ENCODE measurements at regions not wholly inside any gene's neighbourhood (a gene's known extent, or its start where the extent isn't known, plus 50 kb on each side); places are given as distances from the start of the nearest gene placed in this dataset.

GRCh38 chr15:58380280-58380945 lies 51.4 kb upstream of the LIPC start:
- H3K79me2 ChIP-seq (ENCODE audit: low read length), result no peaks in the 10 kb centered on the region
- no peak overlapping the region for H3K4me3 ChIP-seq (ENCODE audit: low read length)
- H4K20me1 ChIP-seq (ENCODE audit: insufficient read depth, low read length), result no peaks in the 10 kb centered on the region
- H3K27me3 ChIP-seq (ENCODE audit: low read depth, low read length), result no peaks in the 10 kb centered on the region
- no peak overlapping the region for H3K27ac ChIP-seq (ENCODE audit: low read length)
- H3K9me3 ChIP-seq (ENCODE audit: insufficient read depth, low read length), result no peaks in the 10 kb centered on the region
- peak overlapping the region; percentile 34; the same call in 1 of the 2 replicates for H2AFZ ChIP-seq (ENCODE audit: low read depth, low read length)
- no peak for TF ChIP-seq EZH2phosphoT487 (IDR thresholded peaks at IDR 0.05; ENCODE audit: low read depth)
- H3K4me2 ChIP-seq (ENCODE audit: low read length), result no peak overlapping the region
- H3K36me3 ChIP-seq (replicated peaks; ENCODE audit: low read depth, low read length), result no peaks in the 10 kb centered on the region
- H3K4me1 ChIP-seq (ENCODE audit: low read length), result peaks cover 17% of the 10 kb centered on the region
- H3K9ac ChIP-seq (ENCODE audit: low read length), result no peak overlapping the region

GRCh38 chr15:58381697-58382096 lies 50.1 kb upstream of the LIPC start:
- TF ChIP-seq EZH2phosphoT487 (IDR thresholded peaks at IDR 0.05; ENCODE audit: low read depth), result no peak
- TF ChIP-seq CTCF (IDR thresholded peaks at IDR 0.05; ENCODE audit: low read depth, low read length), result no peak
- H3K27ac ChIP-seq (ENCODE audit: low read length), result no peak overlapping the region

More at GRCh38 chr15:58381697-58382096, 50.1 kb upstream of the LIPC start:
- Histone ChIP-seq H3K9me3 (ENCODE audit: insufficient read depth, low read length) (no peaks in the 10 kb centered on the region), H3K79me2 (ENCODE audit: low read length) (no peaks in the 10 kb centered on the region), H3K4me3 (ENCODE audit: low read length) (no peak overlapping the region), H3K36me3 (replicated peaks; ENCODE audit: low read depth, low read length) (no peaks in the 10 kb centered on the region), H4K20me1 (ENCODE audit: insufficient read depth, low read length) (no peaks in the 10 kb centered on the region), H3K4me2 (ENCODE audit: low read length) (no peak overlapping the region), H3K9ac (ENCODE audit: low read length) (no peak overlapping the region), H3K27me3 (ENCODE audit: low read depth, low read length) (no peaks in the 10 kb centered on the region), H3K4me1 (ENCODE audit: low read length) (peaks cover 17% of the 10 kb centered on the region), H2AFZ (ENCODE audit: low read depth, low read length) (no peak overlapping the region)

Measured in OCI-LY3 (cell line).